NB4 (cell line): ENCODE measurements at regions not wholly inside any gene's neighbourhood (a gene's known extent, or its start where the extent isn't known, plus 50 kb on each side); places are given as distances from the start of the nearest gene placed in this dataset.

Experiments used
- TF ChIP-seq, protein P1 (sequence below): IDR thresholded peaks from one replicate; pipeline ENCODE4 v1.5.1; 2012; ENCODE audit warnings: low read depth, low read length
- TF ChIP-seq, protein P2 (sequence below): IDR thresholded peaks from 2 replicates; pipeline ENCODE4 v1.6.1; 2011; ENCODE audit warnings: low read depth, low read length

DNA sequence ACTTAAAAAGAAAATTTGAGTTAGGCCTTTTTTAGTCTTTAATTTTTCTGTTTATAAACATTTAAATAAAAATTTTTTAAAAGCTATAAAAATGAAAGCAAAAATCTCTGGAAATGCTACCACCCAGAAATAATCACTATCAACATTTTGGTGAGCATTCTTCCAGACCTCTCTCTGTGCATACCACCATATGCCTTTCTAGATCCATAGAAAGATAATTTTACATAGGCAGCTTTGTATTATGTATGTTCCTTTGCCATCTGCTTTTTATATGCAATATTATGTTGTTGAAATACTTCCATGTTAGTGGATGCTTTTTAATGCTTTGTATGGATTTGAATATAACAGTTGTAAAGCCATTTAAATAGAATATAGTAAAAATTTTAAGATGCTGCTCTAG is 496.7 kb upstream of the HTR1E start:
- TF ChIP-seq, protein P1, sequence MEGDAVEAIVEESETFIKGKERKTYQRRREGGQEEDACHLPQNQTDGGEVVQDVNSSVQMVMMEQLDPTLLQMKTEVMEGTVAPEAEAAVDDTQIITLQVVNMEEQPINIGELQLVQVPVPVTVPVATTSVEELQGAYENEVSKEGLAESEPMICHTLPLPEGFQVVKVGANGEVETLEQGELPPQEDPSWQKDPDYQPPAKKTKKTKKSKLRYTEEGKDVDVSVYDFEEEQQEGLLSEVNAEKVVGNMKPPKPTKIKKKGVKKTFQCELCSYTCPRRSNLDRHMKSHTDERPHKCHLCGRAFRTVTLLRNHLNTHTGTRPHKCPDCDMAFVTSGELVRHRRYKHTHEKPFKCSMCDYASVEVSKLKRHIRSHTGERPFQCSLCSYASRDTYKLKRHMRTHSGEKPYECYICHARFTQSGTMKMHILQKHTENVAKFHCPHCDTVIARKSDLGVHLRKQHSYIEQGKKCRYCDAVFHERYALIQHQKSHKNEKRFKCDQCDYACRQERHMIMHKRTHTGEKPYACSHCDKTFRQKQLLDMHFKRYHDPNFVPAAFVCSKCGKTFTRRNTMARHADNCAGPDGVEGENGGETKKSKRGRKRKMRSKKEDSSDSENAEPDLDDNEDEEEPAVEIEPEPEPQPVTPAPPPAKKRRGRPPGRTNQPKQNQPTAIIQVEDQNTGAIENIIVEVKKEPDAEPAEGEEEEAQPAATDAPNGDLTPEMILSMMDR = no peak
- TF ChIP-seq, protein P2, sequence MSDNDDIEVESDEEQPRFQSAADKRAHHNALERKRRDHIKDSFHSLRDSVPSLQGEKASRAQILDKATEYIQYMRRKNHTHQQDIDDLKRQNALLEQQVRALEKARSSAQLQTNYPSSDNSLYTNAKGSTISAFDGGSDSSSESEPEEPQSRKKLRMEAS = no peak
